Left kidney (tissue), 1 donor: ENCODE measurements at regions not wholly inside any gene's neighbourhood (a gene's known extent, or its start where the extent isn't known, plus 50 kb on each side); places are given as distances from the start of the nearest gene placed in this dataset.
"Not testable (repeated sequence)": the region's sequence is repeated elsewhere in the genome, so short reads cannot be mapped to it uniquely, and the experiment has no call there.

Experiments used
- DNase-seq: peaks from one replicate; pipeline ENCODE4 v3.0.0-alpha.2; 2013

DNA sequence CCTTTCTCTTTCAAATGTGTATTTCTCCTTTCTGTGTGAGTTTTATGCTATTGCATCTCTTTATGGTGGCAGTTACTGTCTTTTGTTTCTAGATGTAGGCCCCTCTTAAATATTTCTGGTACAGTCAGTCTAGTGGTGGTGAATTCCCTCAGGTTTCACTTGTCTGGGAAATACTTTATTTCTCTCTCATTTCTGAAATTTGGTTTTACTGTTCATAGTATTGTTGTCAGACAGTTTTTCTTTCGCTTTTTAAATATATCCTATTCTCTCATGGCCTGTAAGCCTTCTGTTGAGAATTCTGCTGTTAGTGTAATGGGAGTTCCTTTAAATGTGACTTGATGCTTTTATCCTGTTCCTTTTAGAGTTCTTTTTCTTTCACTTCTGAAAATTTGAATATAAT lies 874.0 kb downstream of the PLOD2 start:
- DNase-seq: no peak

DNA sequence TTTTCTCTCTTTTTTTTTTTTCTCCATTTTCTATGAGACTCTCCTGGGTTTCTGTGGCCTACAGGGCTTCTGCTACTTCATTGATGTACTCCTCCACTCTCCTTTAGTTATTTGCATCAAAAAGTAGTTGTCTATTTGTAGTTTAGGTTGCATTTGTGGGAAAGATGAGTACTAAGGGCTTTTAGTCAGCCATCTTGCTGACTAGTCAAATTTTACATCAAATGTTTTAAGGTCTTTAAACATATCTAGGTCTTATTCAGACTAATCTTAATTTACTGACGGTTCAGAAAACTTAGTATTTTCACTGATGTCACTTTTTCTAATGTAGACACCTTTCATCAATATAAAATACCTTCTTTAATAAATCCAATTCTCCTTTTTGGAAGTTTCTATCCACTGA lies 871.0 kb downstream of the PLOD2 start:
- DNase-seq: no peak

DNA sequence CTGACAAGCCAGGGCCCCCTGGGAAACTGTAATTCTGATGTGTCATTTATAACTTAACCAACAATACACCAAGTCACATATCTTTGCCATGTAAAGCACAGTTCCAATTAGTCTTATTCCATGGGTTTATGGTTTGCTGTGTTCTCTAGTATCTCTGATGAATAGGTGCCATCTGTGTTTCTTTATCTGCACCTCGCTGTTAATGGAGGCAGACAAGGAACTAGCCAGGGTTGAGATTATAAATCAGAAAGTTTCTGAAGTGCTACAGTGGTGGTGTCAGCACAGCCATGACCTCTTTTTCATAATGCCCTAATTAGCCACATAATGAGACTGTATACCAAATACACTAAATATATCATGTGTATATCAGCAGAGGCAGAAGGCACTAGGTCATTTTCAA lies 866.4 kb downstream of the PLOD2 start:
- DNase-seq: no peak

DNA sequence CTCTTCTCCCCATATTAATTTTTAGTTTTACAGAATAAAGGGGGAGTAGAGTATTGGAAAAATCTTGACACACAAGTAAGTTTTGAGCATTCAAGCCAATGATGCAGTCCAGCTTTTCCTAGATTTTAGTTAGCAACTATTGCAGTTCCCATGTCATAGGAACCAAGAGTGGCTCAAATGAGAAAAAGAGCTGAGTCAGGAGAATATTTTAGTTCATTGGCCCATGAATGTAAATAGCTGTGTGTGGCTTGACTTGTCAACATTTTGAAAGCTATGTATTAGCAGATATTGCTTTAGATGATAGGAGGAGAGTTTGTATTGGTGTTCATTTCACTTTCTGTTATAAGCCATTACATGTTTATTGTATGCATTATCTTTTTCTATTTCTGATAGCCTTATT lies 853.7 kb downstream of the PLOD2 start:
- DNase-seq: no peak

DNA sequence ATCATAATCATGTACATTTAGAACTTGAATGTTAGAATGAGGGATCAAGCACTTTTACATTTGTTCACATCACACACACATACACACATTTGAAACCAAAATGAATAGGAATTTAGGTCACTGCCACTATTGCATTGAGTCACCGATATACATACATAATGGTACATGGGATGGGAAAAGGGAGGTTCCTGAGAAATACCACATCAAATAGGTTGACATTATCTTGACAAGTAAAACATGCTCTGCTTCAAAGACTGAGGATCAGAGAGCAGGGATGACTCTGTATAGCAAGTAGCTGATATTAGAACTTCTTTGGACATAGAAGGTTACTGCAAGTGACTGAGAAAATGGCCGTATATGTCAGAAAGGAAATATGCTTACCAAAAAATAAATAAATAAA lies 847.2 kb downstream of the PLOD2 start:
- DNase-seq: no peak

DNA sequence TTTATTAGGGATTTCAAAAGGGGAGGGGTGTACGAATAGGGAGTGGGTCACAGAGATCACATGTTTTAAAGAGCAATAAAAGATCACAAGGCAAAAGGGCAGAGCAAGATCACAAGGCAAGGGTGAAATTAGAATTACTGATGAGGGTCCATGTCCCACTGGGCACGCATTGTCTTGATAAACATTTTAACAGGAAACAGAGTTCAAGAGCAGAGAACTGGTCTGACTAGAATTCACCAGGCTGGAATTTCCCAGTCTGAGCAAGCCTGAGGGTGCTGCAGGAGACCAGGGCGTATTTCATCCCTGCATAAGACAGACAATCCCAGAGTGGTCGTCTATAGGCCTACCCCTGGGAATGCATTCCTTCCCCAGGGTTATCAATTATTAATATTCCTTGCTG lies 844.7 kb downstream of the PLOD2 start:
- DNase-seq: not testable (repeated sequence)

DNA sequence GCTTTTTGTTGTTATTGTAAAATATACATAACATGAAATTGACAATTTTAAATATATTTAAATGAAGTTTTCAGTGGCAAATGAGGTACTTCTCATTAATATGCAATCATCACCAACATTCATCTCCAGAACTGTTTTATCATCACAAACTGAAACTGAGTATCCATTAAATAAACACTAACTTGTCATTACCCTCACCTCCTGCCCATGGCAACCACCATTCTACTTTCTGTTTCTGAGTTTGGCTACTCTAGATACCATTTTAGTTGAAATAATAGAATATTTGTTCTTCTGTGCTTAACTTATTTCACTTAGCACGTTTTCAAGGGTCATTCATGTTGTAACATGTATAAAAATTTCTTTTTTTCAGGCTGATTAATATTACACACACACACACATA lies 834.3 kb downstream of the PLOD2 start:
- no peak for DNase-seq

DNA sequence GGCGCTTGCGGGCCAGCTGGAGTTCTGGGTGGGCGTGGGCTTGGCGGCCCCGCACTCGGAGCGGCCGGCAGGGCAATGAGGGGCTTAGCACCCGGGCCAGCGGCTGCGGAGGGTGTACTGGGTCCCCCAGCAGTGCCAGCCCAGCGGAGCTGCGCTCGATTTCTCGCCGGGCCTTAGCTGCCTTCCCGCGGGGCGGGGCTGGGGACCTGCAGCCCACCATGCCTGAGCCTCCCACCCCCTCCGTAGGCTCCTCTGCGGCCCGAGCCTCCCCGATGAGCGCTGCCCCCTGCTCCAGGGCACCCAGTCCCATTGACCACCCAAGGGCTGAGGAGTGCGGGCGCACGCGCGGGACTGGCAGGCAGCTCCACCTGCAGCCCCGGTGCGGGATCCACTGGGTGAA lies 827.6 kb downstream of the PLOD2 start:
- not testable (repeated sequence) for DNase-seq

DNA sequence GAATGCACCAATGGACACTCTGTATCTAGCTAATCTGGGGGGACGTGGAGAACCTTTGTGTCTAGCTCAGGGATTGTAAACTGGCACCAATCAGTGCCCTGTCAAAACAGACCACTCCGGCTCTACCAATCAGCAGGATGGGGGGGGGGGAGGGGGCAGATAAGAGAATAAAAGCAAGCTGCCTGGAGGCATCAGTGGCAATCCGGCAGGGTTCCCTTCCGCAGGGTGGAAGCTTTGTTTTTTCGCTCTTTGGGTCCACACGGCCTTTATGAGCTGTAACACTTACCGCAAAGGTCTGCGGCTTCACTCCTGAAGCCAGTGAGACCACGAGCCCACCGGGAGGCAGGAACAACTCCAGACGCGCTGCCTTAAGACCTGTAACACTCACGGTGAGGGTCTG lies 827.1 kb downstream of the PLOD2 start:
- DNase-seq: no peak

DNA sequence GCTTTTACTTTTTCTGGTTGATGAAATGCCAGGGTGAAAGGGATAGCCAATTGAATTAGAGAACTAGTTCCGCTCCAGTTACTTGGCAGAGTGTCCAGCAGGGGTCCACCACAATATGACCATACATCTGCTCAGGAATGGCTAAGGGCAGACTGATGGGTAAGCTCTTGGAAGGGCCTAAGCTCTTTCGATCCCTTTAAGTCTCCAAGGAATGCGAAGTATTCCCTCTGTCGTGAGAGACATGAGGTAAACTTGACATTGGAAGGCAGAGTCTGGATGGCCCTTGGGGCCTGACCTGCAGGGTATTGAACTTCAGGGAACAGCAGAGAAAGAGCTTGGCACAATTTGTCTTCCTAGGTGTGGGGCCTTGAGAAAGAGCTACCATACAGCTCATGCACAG lies 805.8 kb downstream of the PLOD2 start:
- no peak for DNase-seq

DNA sequence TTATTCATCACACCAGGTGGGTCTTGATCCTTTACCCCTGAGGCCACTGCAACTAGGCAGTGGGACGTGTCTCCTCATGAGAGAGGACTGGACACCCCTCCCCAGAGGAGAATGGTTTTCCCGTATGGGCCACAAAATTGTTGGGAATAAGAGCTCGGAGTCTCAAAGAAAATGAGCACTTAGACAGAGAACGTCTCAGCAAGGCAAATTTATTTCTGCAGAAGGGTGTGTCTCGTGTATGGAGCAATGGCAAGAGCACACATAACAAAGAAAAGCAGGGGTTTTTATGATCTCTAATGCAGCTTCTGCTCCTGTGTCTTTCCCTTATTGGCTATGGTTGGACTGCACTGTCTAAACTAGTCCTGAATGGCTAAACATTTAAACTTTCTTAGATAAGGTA lies 803.5 kb downstream of the PLOD2 start:
- no peak for DNase-seq

DNA sequence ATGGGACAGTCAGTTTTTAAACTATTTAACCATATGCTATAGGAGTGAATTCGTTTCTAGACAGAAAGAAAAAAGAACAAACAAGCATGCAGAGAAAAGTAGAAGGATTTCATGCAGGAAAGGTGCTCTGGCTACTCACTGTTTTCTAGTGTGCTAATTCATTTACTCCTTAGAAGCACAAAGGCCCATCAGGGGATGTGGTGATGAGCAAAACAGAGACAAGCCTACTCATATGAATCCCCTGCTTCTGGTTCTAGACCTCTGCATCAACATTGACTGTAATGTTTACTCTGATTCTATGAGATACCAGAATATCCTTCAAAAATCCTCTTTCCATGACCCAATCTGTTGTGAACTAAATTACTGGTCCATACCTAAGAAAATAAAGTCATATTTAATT lies 801.9 kb downstream of the PLOD2 start:
- DNase-seq: no peak

DNA sequence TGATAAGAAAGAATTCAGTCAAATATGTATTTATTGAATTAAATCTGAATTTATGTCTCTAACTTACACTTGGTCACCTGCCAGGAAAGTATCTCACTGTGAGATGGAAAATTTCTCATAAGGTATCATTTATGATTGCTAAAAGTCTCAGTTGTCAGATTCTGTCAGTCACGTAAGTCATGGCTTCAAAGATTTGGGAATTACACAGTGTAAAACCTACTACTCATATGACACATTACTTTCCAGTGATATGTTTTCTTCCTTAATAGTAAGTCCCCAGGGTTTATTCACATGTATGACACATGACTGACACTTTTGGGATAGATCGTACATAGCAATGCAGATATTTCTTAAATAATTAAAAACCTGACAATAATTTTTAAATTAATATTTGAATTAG lies 792.2 kb downstream of the PLOD2 start:
- DNase-seq: no peak

DNA sequence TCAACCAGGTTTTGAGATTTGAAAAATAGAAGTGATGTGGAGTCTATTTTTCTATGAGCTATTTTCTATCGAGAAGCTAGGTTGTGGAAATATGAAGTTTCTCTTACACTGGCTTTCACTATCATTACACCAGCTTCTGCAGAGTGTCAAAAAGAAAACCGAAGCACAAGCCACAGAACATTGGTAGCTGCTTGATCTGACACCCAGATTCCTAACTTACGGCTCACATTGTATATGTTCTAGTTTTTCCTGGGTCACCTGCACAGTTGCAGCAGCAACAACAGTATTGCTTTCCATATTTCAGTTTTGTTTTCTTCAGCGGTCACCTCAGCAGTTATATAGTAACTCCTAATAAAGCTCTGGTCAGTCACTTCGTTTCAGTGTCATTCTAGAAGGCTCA lies 790.1 kb downstream of the PLOD2 start:
- DNase-seq: no peak

DNA sequence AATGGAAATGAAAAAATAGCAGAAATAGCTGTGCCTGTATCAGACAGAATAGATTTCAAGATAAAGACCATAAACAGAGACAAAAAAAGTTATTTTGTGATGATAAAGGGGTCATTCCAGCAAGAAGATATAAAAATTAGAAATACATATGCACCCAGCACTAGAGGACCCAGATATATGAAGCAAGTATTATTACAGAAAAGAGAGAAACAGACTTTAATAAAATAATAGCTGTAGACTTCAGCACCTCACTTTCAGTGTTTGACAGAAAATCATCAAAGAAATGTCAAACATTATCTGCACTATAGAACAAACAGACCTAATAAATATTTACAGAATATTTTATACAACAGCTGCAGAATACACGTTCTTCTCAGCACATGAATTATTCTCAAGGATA lies 783.7 kb downstream of the PLOD2 start:
- DNase-seq: no peak

DNA sequence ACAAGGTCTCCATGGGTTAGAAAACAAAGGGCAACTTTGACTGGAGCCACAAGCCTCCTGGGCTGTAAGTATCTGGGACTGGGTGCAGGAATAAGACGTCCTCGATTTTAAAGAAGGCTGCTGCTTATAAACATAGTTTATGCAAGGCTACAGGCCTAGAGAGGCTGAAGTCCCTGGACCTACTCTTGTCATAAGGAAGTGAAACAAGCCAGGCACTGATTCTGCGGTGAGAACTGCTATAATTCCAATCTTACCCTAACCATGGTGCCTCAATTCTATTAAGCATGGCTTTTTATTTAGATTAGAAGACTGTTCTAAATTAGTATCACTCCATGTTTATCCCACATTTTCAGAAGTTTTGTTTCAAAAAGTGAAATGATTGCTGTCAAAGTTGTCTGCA lies 777.6 kb downstream of the PLOD2 start:
- no peak for DNase-seq

DNA sequence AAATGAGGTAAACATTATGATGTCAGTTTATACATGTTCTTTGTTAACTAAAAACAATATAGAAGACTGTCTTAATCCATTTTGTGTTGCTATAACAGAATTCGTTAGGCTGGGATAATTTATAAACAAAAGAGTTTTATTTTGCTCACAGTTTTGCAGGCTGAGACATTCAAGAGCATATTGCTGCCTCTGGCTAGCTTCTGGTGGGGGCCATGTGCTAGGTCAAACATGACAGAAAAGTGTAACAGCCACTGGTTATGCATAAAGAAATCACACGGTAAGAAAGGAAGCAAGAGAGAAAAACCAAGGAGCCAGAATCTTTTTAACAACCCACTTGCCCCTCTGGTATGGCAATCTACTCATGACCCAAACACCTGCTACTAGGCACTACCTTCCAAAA lies 776.7 kb downstream of the PLOD2 start:
- DNase-seq: no peak

DNA sequence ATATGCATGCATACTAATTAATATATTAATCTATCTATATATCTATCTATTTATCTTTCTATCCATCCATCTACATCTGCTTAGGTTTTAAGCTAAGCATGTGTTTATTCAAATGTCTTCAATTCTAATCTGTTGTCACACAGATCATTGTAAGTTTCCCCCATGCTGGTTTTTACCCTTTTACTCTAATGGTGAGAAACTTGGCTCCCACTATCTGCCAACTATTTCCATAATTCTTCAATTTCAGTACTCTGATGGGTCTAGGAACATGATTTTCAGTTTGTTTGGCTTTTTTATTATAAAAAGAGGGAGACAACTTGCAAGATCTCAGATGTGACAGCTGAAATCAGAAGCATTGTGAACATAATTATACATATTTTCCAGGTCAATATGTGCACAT lies 773.8 kb downstream of the PLOD2 start:
- no peak for DNase-seq

DNA sequence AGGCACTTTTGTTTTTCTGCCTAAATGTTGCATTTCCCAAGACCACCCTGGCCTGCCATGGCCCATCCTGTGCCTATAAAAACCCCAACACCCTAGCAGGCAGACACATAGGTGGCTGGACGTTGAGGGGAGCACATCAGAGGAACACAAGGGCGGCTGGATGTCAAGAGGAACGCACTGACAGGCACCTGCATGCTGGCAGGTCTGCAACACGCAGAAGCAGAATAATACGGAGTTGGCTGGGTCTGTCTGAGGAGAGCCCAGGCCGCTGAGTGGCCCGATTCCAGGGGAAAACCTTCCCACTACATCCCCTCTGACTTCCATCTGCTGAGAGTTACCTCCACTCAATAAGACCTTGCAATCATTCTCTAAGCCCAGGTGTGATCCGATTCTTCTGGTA lies 765.6 kb downstream of the PLOD2 start:
- DNase-seq: no peak

DNA sequence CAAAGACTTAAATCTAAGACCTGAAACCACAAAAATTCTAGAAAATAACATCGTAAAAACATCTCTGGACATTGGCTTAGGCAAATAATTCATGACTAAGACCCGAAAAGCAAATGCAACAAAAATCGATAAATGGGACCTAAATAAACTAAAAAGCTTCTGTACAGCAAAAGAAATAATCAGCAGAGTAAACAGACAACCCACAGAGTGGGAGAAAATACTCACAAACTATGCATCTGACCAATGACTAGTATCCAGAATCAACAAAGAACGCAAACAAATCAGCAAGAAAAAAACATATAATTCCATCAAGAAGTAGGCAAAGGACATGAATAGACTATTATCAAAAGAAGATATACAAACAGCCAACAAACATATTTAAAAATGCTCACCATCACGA lies 749.4 kb downstream of the PLOD2 start:
- DNase-seq: no peak

DNA sequence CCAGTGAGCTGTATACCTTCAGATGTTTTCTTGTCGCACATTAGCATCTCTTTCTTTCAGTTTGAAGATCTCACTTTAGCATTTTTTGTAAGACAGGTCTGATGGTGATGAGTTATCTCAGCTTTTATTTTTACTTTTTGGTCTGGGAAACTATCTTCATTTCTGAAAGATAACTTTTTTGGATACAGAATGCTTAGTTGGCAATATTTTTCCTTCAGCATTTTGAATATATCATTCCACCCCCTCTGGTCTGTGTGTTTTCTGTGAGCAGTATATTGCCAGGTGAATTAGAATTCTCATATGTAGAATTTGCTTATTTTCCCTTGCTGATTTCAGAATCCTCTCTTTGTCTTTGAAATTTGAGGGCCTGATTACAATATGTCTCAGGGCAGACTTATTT lies 743.3 kb downstream of the PLOD2 start:
- no peak for DNase-seq

DNA sequence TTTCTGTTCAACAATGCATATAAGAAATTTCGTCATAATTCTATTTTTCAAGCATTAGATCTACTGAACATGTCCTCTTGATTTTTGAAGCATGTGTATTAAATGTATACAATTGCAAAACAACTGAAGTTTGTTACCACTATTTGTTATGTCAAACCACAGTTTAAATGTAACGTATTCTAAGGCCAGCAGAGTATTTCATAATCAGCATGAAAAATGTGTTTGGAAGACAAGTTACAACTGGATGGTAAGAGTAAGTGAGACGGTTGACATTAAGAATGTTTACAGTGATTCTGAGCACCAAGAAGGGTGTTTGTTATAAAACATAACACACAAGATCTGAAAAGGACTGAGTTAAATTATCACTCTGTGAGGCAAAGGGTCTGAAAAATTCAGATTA lies 738.4 kb downstream of the PLOD2 start:
- no peak for DNase-seq

DNA sequence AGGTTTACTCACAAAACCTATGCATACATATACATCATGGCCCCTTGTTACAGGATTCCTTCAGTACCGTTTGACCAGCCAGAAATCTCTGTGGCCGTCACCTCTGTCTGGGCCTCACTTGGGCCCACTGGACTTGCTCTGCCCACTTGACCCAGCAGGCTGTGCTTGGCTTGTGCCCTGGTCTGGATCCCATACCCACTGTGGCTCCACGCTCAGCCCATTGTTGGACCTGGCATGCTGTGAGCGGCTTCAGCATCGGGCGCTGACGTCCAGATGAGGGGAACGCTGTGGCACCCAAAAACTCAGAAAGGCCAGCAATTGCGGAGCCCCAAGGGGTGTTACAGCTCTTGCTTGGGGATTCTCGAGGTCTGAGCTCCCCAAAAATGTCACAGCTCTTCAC lies 733.6 kb downstream of the PLOD2 start:
- no peak for DNase-seq

DNA sequence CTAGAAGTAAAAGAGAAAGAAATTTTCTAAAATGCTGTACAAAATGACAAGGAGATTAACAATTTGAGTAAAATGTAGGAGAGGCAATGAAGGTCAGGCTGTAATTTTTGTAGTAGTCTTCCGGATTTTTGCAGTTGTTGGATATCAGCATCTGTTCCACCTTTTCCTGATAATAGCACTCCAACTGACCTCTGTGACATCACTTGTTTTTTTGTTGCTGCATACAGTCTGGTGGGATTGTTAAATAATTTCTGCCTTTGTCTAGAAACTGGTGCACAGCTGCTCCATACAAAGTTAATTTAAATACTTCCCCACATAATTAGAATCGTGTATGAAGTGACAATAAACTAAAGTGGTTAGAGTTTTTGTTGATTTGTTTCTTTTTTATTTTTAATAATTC lies 731.4 kb downstream of the PLOD2 start:
- peak; percentile 2 for DNase-seq

DNA sequence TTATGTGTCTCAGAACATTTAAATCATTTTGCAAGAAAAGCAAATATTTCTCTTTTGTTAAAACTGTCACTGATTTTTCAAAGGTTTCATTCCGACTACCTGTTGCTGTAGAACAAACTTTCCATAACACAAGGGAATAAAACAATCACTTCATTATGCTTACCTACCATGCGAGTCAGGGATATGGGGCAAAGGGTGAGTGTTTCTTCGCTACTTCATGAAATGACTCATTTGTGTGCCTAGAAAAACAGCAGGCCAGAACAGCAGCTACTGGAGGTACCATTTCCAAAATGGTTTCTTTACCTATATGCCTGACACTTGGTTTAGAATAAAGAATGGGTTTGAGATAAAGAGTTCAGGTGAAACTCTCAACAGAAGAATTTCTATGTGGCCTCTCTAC lies 712.5 kb downstream of the PLOD2 start:
- no peak for DNase-seq
